ENCODE measurements at regions not wholly inside any gene's neighbourhood (a gene's known extent, or its start where the extent isn't known, plus 50 kb on each side); places are given as distances from the start of the nearest gene placed in this dataset.
"Not testable (repeated sequence)": the region's sequence is repeated elsewhere in the genome, so short reads cannot be mapped to it uniquely, and the experiment has no call there.

DNA sequence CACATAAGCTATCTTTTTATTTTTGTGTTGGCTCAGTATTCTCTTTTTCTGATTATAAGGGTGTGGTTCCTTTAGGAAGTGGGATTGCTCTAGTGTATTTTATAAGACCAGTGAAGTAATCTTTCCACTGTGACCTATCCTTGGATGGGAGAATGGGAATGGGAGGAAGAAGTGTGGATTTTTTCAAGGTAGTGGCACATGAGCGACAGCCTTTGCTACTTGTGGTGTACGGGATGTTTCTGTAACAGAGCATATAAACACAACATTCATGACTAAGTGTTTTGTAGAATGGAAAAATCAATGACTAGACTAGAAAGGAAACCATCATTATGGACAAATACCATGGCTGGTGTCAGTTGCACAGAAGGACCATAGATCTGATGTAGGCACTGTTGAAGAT, 209.6 kb downstream of the GIPC2 start:
- TF ChIP-seq, protein P1, sequence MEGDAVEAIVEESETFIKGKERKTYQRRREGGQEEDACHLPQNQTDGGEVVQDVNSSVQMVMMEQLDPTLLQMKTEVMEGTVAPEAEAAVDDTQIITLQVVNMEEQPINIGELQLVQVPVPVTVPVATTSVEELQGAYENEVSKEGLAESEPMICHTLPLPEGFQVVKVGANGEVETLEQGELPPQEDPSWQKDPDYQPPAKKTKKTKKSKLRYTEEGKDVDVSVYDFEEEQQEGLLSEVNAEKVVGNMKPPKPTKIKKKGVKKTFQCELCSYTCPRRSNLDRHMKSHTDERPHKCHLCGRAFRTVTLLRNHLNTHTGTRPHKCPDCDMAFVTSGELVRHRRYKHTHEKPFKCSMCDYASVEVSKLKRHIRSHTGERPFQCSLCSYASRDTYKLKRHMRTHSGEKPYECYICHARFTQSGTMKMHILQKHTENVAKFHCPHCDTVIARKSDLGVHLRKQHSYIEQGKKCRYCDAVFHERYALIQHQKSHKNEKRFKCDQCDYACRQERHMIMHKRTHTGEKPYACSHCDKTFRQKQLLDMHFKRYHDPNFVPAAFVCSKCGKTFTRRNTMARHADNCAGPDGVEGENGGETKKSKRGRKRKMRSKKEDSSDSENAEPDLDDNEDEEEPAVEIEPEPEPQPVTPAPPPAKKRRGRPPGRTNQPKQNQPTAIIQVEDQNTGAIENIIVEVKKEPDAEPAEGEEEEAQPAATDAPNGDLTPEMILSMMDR (IDR thresholded peaks at IDR 0.05; ENCODE audit: insufficient read depth, low read length, poor library complexity, severe bottlenecking) = no peak
- Histone ChIP-seq H3K36me3 (ENCODE audit: control insufficient read depth, insufficient read depth, low read length) (no peaks in the 10 kb centered on the region), H3K4me3 (ENCODE audit: low read depth, low read length) (no peak overlapping the region), H3K27me3 (ENCODE audit: control insufficient read depth, insufficient read depth, low read length) (no peaks in the 10 kb centered on the region)
- no peak for DNase-seq (ENCODE audit: low read depth)

DNA sequence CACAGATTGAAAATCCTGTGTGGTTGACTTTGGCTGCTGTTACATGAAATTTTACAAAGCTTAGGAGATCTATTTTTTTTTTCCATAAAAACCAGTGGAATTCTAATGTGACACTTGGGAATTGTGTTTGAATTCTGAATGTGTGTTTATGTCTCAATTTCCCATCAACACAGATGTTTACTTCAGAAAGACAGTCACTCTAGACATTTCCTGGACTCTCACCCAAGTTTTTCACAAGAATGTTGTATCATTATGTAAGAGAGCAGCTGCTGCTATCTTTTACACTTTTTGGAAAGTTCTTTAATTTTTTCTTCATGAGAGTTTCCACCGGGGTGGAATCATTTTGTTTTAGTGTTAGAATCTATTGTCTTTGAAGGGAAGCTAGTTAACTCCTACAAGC, 210.1 kb downstream of the GIPC2 start:
- H3K27me3 ChIP-seq (ENCODE audit: control insufficient read depth, insufficient read depth, low read length) = no peaks in the 10 kb centered on the region
- TF ChIP-seq, protein P1 (IDR thresholded peaks at IDR 0.05; ENCODE audit: insufficient read depth, low read length, poor library complexity, severe bottlenecking) = no peak

DNA sequence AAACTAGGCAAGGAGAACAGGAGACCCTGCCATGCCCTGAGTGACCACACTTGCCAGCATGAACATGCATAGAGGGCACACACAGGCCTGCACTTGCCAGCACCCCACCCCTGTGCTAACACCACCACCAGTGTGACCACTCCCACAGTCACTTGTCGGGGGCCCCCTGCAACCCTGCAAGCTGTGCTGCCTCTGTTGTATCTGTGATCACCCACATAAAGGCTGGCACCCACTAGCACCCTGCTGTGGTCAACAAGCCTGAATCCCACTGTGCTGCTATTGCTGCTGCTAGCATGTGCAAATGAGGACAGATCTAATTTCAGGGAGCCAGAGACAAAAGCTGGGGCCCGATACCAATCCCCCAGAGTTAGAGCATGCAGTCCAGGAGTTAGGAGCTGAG, 217.7 kb downstream of the GIPC2 start:
- no peak for DNase-seq (ENCODE audit: low read depth)
- H3K27me3 ChIP-seq (ENCODE audit: control insufficient read depth, insufficient read depth, low read length) = no peaks in the 10 kb centered on the region
- H3K36me3 ChIP-seq (ENCODE audit: control insufficient read depth, insufficient read depth, low read length) = no peaks in the 10 kb centered on the region
- no peak overlapping the region for H3K4me3 ChIP-seq (ENCODE audit: low read depth, low read length)
- TF ChIP-seq, protein P1 (IDR thresholded peaks at IDR 0.05; ENCODE audit: insufficient read depth, low read length, poor library complexity, severe bottlenecking) = no peak

More for the DNA sequence above, 210.1 kb downstream of the GIPC2 start:
- DNase-seq (ENCODE audit: low read depth) = no peak
- Histone ChIP-seq H3K36me3 (ENCODE audit: control insufficient read depth, insufficient read depth, low read length) (no peaks in the 10 kb centered on the region), H3K4me3 (ENCODE audit: low read depth, low read length) (no peak overlapping the region)

DNA sequence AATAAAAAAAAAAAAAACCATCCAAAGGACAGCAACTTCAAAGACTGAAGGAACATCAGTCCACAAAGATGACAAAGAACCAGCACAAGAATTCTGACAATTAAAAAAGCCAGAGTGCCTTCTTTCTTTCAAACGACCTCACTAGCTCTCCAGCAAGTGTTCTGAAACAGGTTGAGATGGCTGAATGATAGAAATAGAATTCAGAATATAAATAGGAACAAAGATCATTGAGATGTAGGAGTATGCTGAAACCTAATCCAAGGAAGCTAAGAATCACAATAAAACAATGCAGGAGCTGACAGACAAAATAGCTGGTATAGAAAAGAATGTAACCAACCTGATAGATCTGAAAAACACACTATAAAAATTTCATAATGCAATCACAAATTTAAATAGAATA, 218.2 kb downstream of the GIPC2 start:
- Histone ChIP-seq H3K27me3 (ENCODE audit: control insufficient read depth, insufficient read depth, low read length) (no peaks in the 10 kb centered on the region), H3K36me3 (ENCODE audit: control insufficient read depth, insufficient read depth, low read length) (no peaks in the 10 kb centered on the region), H3K4me3 (ENCODE audit: low read depth, low read length) (no peak overlapping the region)
- DNase-seq (ENCODE audit: low read depth) = no peak
- TF ChIP-seq, protein P1 (IDR thresholded peaks at IDR 0.05; ENCODE audit: insufficient read depth, low read length, poor library complexity, severe bottlenecking) = no peak

DNA sequence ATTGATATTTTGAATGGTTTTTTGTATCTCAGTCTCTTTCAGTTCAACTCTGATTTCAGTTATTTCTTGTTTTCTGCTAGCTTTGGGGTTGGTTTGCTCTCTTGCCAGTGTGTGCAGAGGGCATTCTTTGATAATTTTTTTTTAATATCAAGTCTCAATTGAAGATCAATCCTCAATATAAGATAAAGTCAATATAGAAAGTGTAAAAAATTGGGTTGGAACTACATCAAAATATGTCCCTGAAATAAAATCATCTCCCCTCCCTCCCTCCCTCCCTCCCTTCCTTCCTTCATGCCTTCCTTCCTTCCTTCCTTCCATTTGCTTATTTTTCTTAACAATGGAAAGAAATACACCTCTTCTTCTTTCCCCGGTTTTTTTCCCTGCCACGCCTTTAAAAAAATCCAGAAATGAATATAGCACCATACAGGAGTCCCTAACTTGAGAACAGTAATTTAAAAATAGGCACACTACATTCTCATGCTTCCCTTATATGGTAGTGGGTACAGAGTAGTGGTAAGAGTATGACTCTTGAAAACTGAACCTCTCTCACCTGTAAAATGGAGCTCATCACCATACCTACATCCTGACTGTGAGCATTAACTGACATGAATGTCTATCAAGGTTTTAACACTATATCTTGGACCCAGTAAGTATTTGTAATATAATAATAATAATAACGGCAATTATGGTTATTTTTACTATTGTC, 221.9 kb downstream of the GIPC2 start:
- no peak for DNase-seq (ENCODE audit: low read depth)
- Histone ChIP-seq H3K36me3 (ENCODE audit: control insufficient read depth, insufficient read depth, low read length) (no peaks in the 10 kb centered on the region), H3K27me3 (ENCODE audit: control insufficient read depth, insufficient read depth, low read length) (no peaks in the 10 kb centered on the region), H3K4me3 (ENCODE audit: low read depth, low read length) (no peak overlapping the region)
- TF ChIP-seq, protein P1 (IDR thresholded peaks at IDR 0.05; ENCODE audit: insufficient read depth, low read length, poor library complexity, severe bottlenecking) = no peak

DNA sequence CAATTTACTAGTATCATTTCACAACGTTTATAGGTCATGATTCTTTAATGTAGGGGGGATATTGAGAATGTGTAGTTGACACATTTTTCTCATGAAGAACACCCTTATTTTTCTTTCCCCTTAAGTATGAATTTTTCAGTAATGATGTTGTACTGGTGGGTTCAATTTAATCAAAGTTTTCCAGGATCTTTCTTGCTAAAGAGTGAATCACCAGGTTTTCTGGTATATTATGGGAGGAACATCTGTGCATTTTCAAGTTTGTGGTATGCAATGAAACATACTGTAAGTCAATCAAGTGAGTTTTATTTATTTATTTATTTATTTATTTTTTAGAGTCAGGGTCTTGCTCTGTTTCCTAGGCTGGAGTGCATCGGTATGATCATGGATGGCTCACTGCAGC, 221.2 kb upstream of the PTGFR start:
- no peaks in the 10 kb centered on the region for H3K36me3 ChIP-seq (ENCODE audit: control insufficient read depth, insufficient read depth, low read length)
- H3K27me3 ChIP-seq (ENCODE audit: control insufficient read depth, insufficient read depth, low read length) = no peaks in the 10 kb centered on the region
- TF ChIP-seq, protein P1 (IDR thresholded peaks at IDR 0.05; ENCODE audit: insufficient read depth, low read length, poor library complexity, severe bottlenecking) = no peak
- DNase-seq (ENCODE audit: low read depth) = no peak
- H3K4me3 ChIP-seq (ENCODE audit: low read depth, low read length) = no peak overlapping the region

DNA sequence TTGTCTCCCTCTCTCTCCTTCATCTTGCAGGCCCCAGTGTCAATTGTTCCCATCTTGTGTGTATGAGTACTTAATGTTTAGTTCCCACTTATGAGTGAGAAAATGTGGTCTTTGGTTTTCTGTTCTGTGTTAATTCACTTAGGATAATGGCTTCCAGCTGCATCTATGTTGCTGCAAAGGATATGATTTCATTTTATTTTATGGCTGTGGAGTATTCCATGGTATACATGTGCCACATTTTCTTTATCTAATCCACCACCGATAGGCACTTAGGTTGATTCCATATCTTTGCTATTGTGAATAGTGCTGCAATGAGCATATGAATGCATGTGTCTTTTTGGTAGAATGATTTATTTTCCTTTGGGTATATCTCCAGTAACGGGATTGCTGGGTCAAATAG, 219.4 kb upstream of the PTGFR start:
- not testable (repeated sequence) for H3K36me3 ChIP-seq (ENCODE audit: control insufficient read depth, insufficient read depth, low read length); H3K27me3 ChIP-seq (ENCODE audit: control insufficient read depth, insufficient read depth, low read length); H3K4me3 ChIP-seq (ENCODE audit: low read depth, low read length); DNase-seq (ENCODE audit: low read depth)
